Right hindlimb (tissue), 1 donor: ENCODE measurements at regions not wholly inside any gene's neighbourhood (a gene's known extent, or its start where the extent isn't known, plus 50 kb on each side); places are given as distances from the start of the nearest gene placed in this dataset.
A peak's percentile ranks its signal among the peaks of the same experiment; 100 is the strongest.
"Not testable (repeated sequence)": the region's sequence is repeated elsewhere in the genome, so short reads cannot be mapped to it uniquely, and the experiment has no call there.

ENCODE experiments used
- DNase-seq: peaks from one replicate; pipeline ENCODE4 v3.0.0-alpha.2; 2018

GRCh38 chr4:118589471-118590055 is 95.6 kb upstream of the METTL14 start:
- no peak for DNase-seq

GRCh38 chr4:118591339-118592046 is 93.7 kb upstream of the METTL14 start:
- DNase-seq: peak; percentile 97

- not testable (repeated sequence) for DNase-seq
Measured at GRCh38 chr4:118592289-118592688, 92.9 kb upstream of the METTL14 start.

GRCh38 chr4:118595883-118596282 is 89.3 kb upstream of the METTL14 start:
- not testable (repeated sequence) for DNase-seq

- not testable (repeated sequence) for DNase-seq
Measured at GRCh38 chr4:118625097-118625496, 60.1 kb upstream of the METTL14 start.

- DNase-seq: not testable (repeated sequence)
Measured at GRCh38 chr4:118629697-118630096, 55.5 kb upstream of the METTL14 start.

GRCh38 chr4:118630897-118631296 is 54.3 kb upstream of the METTL14 start:
- DNase-seq: not testable (repeated sequence)

GRCh38 chr4:118631321-118632050 is 53.7 kb upstream of the METTL14 start:
- DNase-seq: not testable (repeated sequence)

- DNase-seq: not testable (repeated sequence)
Measured at GRCh38 chr4:118633476-118633875, 51.7 kb upstream of the METTL14 start.

- not testable (repeated sequence) for DNase-seq
Measured at GRCh38 chr4:118634126-118634875, 50.9 kb upstream of the METTL14 start.
